T-cell (primary cell): ENCODE measurements at regions not wholly inside any gene's neighbourhood (a gene's known extent, or its start where the extent isn't known, plus 50 kb on each side); places are given as distances from the start of the nearest gene placed in this dataset.

Experiments used
- ATAC-seq, 4 experiments: fragments of 200-7000 bp in 3 of 4; fragments of 150-1000 bp in 1 of 4; cut with Tn5 transposase; replicated peaks in 1 of 4; 1 replicate in 3 of 4; 2 replicates in 1 of 4; pipeline ENCODE4 v1.10.0; 2021; ENCODE audit warnings: moderate library complexity in 3 of 4, mild to moderate bottlenecking in 2 of 4, moderate number of reproducible peaks in 1 of 4
- CTCF ChIA-PET, 2 donors: fragments of 300-600 bp; sonication (Branson Sonifier 250); formaldehyde crosslinking; loops; one replicate each; lab custom pipeline; 2022; ENCODE audit warnings: antibody characterized with exemption in 2 of 2; lab: Charles Lee
- POLR2A ChIA-PET, 2 donors: fragments of 300-600 bp; sonication (Branson Sonifier 250); formaldehyde crosslinking; loops; one replicate each; lab custom pipeline; 2022; ENCODE audit warnings: antibody characterized with exemption in 2 of 2; lab: Charles Lee
- DNase-seq, 35 experiments: peaks; one replicate each; pipeline versions ENCODE4 v3.0.0 to v3.0.0-alpha.2; 2013 to 2023
- H3K27ac ChIP-seq: one replicate; pipeline ENCODE4 v1.5.1; 2013; ENCODE audit warnings: low read length
- H3K27me3 ChIP-seq, 2 experiments: replicated peaks in 1 of 2; 1 replicate in 1 of 2; 2 replicates in 1 of 2; pipeline versions ENCODE4 v1.6.1 to v1.7.0; 2013; ENCODE audit warnings: low read length in 1 of 2, mixed read lengths in 1 of 2; ENCODE audit not compliant: control insufficient read depth in 2 of 2, insufficient read depth in 2 of 2; ENCODE audit errors: extremely low read depth in 1 of 2
- H3K36me3 ChIP-seq, 2 donors: 1 replicate in 1 of 2; 2 replicates in 1 of 2; pipeline versions ENCODE4 v1.6.1 to v1.7.0; 2013; ENCODE audit warnings: low read length in 1 of 2; ENCODE audit not compliant: control insufficient read depth in 2 of 2, insufficient read depth in 1 of 2; ENCODE audit errors: extremely low read depth in 1 of 2
- H3K4me1 ChIP-seq, 2 experiments: 1 replicate in 1 of 2; 2 replicates in 1 of 2; pipeline versions ENCODE4 v1.6.1 to v1.7.0; 2013; ENCODE audit warnings: low read length in 2 of 2, mixed read lengths in 1 of 2; ENCODE audit not compliant: insufficient read depth in 2 of 2, control insufficient read depth in 1 of 2; ENCODE audit errors: extremely low read depth in 1 of 2
- H3K4me3 ChIP-seq, 2 donors: 1 replicate in 1 of 2; 2 replicates in 1 of 2; pipeline versions ENCODE4 v1.5.1 to v1.7.0; 2013; ENCODE audit warnings: mild to moderate bottlenecking in 2 of 2, low read length in 1 of 2, moderate library complexity in 1 of 2; ENCODE audit not compliant: control insufficient read depth in 1 of 2; ENCODE audit errors: extremely low read depth in 1 of 2
- H3K9me3 ChIP-seq: 2 replicates; pipeline ENCODE4 v1.7.0; 2013
- H3K27ac Mint-ChIP-seq, 2 donors: one replicate each; pipeline ENCODE4 v1.8.0; 2020 to 2021; ENCODE audit warnings: mild to moderate bottlenecking in 2 of 2, mixed read lengths in 2 of 2
- H3K27me3 Mint-ChIP-seq, 2 donors: one replicate each; pipeline ENCODE4 v1.8.0; 2021 to 2022; ENCODE audit warnings: mixed read lengths in 2 of 2
- H3K36me3 Mint-ChIP-seq: one replicate; pipeline ENCODE4 v1.8.0; 2021; ENCODE audit warnings: mixed read lengths
- H3K4me1 Mint-ChIP-seq, 3 donors: one replicate each; pipeline ENCODE4 v1.8.0; 2020 to 2022; ENCODE audit warnings: mixed read lengths in 3 of 3, mild to moderate bottlenecking in 1 of 3
- H3K4me3 Mint-ChIP-seq, 3 donors: one replicate each; pipeline ENCODE4 v1.8.0; 2020 to 2022; ENCODE audit warnings: mild to moderate bottlenecking in 3 of 3, mixed read lengths in 3 of 3, moderate library complexity in 3 of 3
- H3K9me3 Mint-ChIP-seq, 3 donors: one replicate each; pipeline ENCODE4 v1.8.0; 2020 to 2022; ENCODE audit warnings: mixed read lengths in 3 of 3
- WGBS: methylation state at CpG from one replicate; pipeline ENCODE4 v1.1.5; 2013; ENCODE audit warnings: missing lambda C conversion rate; ENCODE audit not compliant: insufficient coverage; 5-methylcytosine and 5-hydroxymethylcytosine counted together

DNA sequence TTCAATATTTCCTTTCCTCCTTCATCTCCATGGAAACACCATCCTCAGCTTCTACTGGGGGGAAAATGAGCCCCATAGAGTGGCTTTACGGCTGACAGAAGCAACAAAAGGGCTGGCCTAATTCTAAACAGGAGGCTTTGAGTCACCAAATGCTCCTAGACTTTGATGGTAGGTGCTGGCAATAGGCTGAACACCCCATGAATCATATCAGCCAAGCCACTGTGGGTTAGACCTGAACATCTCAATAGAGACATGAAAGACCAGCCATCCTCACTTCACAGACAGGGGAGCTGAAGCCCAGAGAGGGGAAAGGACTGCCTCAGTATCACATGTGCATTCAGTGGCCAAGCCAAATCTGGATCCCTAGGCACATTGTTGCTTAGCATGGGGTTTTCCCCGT, 107.6 kb downstream of the AMER1 start:
- H3K36me3 ChIP-seq: no peaks in the 10 kb centered on the region
- Mint-ChIP-seq H3K4me1 (no peaks in the 10 kb centered on the region), H3K27me3 (peaks cover 0 to 8% of the 10 kb centered on the region in 2 donors), H3K9me3 (no peaks in the 10 kb centered on the region), H3K27ac (no peak overlapping the region), H3K36me3 (no peaks in the 10 kb centered on the region), H3K4me3 (no peak overlapping the region)
- no peak overlapping the region for H3K4me3 ChIP-seq
- CTCF ChIA-PET: no interaction called here
- ATAC-seq (no peak), DNase-seq (no peak)
- H3K27ac ChIP-seq: no peak overlapping the region
- no peaks in the 10 kb centered on the region for H3K9me3 ChIP-seq
- WGBS: 80% methylated on average over 1 of the region's 2 CpGs
- H3K27me3 ChIP-seq: no peaks in the 10 kb centered on the region
- H3K4me1 ChIP-seq: no peaks in the 10 kb centered on the region
- POLR2A ChIA-PET: no interaction called here

DNA sequence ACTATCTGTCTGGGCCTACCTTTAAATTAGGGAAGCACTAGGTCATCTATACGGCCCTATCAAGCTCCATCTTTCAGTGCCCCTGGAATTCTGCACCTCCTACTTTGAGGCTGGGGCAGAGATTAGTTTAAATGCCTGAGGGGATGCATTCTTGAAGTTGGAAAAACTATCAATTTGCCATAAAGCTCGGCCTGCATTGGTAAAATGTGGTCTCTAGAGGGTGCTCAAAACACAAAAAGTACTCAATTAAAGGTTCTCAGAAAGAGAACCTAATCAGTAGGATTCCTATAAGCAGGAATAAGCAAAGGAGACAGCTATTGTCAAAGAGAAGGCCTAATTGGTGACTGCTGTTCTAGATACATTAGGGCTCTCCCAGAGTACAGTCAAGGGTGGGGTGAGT, 111.7 kb downstream of the AMER1 start:
- no CpG with 5 or more reads among the region's 2 CpGs for WGBS
- no peaks in the 10 kb centered on the region for H3K9me3 Mint-ChIP-seq
- DNase-seq (peak in 1 of 35 experiments; percentile 1), ATAC-seq (no peak)
- no peak overlapping the region for H3K4me3 ChIP-seq
- no peaks in the 10 kb centered on the region for H3K36me3 Mint-ChIP-seq
- H3K27ac ChIP-seq: no peak overlapping the region
- ChIA-PET POLR2A (no interaction called here), CTCF (no interaction called here)
- H3K4me3 Mint-ChIP-seq: no peak overlapping the region
- H3K36me3 ChIP-seq: no peaks in the 10 kb centered on the region
- no peaks in the 10 kb centered on the region for H3K27me3 ChIP-seq
- no peaks in the 10 kb centered on the region for H3K4me1 ChIP-seq
- peaks cover 0 to 4% of the 10 kb centered on the region in 2 donors for H3K27me3 Mint-ChIP-seq
- no peaks in the 10 kb centered on the region for H3K4me1 Mint-ChIP-seq
- no peaks in the 10 kb centered on the region for H3K9me3 ChIP-seq
- H3K27ac Mint-ChIP-seq: no peak overlapping the region
